ENCODE measurements at regions not wholly inside any gene's neighbourhood (a gene's known extent, or its start where the extent isn't known, plus 50 kb on each side); places are given as distances from the start of the nearest gene placed in this dataset.

GRCh38 chr11:116545912-116546311, 226.9 kb downstream of the BUD13 start:
- Histone ChIP-seq H3K4me3 (ENCODE audit: control insufficient read depth in 1 of 2, extremely low read depth in 1 of 2, low read length in 1 of 2) (no peak overlapping the region), H3K9me3 (no peaks in the 10 kb centered on the region), H3K36me3 (ENCODE audit: control insufficient read depth in 2 of 2, extremely low read depth in 1 of 2, insufficient read depth in 1 of 2, low read length in 1 of 2) (no peaks in the 10 kb centered on the region), H3K27ac (ENCODE audit: low read length) (no peak overlapping the region), H3K27me3 (replicated peaks in 1 of 2; ENCODE audit: control insufficient read depth in 2 of 2, extremely low read depth in 1 of 2, insufficient read depth in 2 of 2, low read length in 1 of 2) (peaks cover 0 to 18% of the 10 kb centered on the region in 2 experiments), H3K4me1 (ENCODE audit: control insufficient read depth in 1 of 2, extremely low read depth in 1 of 2, insufficient read depth in 2 of 2, low read length in 2 of 2) (no peaks in the 10 kb centered on the region)
- ChIA-PET POLR2A (interaction anchor here in 1 of 2 donors (0.6 kb wide), 1 partner anchor 16 kb away, joined by 5 read pairs; no protein-coding TSS in a partner anchor), CTCF (no interaction called here)
- DNase-seq (no peak), ATAC-seq (replicated peaks in 1 of 4) (no peak)
- Mint-ChIP-seq H3K27ac (no peak overlapping the region), H3K27me3 (peaks cover 12 to 17% of the 10 kb centered on the region in 2 donors), H3K9me3 (peaks cover 0 to 3% (median 0%) of the 10 kb centered on the region in 3 donors), H3K36me3 (no peaks in the 10 kb centered on the region), H3K4me3 (no peak overlapping the region), H3K4me1 (no peaks in the 10 kb centered on the region)
- WGBS (ENCODE audit: insufficient coverage): no CpG with 5 or more reads among the region's 6 CpGs

GRCh38 chr11:116544721-116545120, 228.1 kb downstream of the BUD13 start:
- H3K4me1 ChIP-seq (ENCODE audit: control insufficient read depth in 1 of 2, extremely low read depth in 1 of 2, insufficient read depth in 2 of 2, low read length in 2 of 2): no peaks in the 10 kb centered on the region
- Mint-ChIP-seq H3K4me3 (no peak overlapping the region), H3K27me3 (peaks cover 14 to 17% of the 10 kb centered on the region in 2 donors), H3K9me3 (peaks cover 0 to 3% (median 0%) of the 10 kb centered on the region in 3 donors), H3K27ac (no peak overlapping the region), H3K4me1 (no peaks in the 10 kb centered on the region), H3K36me3 (no peaks in the 10 kb centered on the region)
- ATAC-seq (replicated peaks in 1 of 4) (no peak), DNase-seq (no peak)
- WGBS (ENCODE audit: insufficient coverage): 79% methylated on average over 7 of the region's 10 CpGs
- peaks cover 0 to 24% of the 10 kb centered on the region in 2 experiments for H3K27me3 ChIP-seq (replicated peaks in 1 of 2; ENCODE audit: control insufficient read depth in 2 of 2, extremely low read depth in 1 of 2, insufficient read depth in 2 of 2, low read length in 1 of 2)
- no peaks in the 10 kb centered on the region for H3K9me3 ChIP-seq
- H3K36me3 ChIP-seq (ENCODE audit: control insufficient read depth in 2 of 2, extremely low read depth in 1 of 2, insufficient read depth in 1 of 2, low read length in 1 of 2): no peaks in the 10 kb centered on the region
- H3K4me3 ChIP-seq (ENCODE audit: control insufficient read depth in 1 of 2, extremely low read depth in 1 of 2, low read length in 1 of 2): no peak overlapping the region
- no peak overlapping the region for H3K27ac ChIP-seq (ENCODE audit: low read length)
- ChIA-PET POLR2A (no interaction called here), CTCF (no interaction called here)

GRCh38 chr11:116543911-116544475, 228.8 kb downstream of the BUD13 start:
- peaks cover 0 to 30% of the 10 kb centered on the region in 2 experiments for H3K27me3 ChIP-seq (replicated peaks in 1 of 2; ENCODE audit: control insufficient read depth in 2 of 2, extremely low read depth in 1 of 2, insufficient read depth in 2 of 2, low read length in 1 of 2)
- Mint-ChIP-seq H3K27me3 (peaks cover 15 to 16% of the 10 kb centered on the region in 2 donors), H3K9me3 (peaks cover 0 to 2% (median 0%) of the 10 kb centered on the region in 3 donors), H3K27ac (no peak overlapping the region), H3K4me1 (no peaks in the 10 kb centered on the region), H3K36me3 (no peaks in the 10 kb centered on the region), H3K4me3 (no peak overlapping the region)
- no CpG with 5 or more reads among the region's 4 CpGs for WGBS (ENCODE audit: insufficient coverage)
- no peaks in the 10 kb centered on the region for H3K4me1 ChIP-seq (ENCODE audit: control insufficient read depth in 1 of 2, extremely low read depth in 1 of 2, insufficient read depth in 2 of 2, low read length in 2 of 2)
- POLR2A ChIA-PET: no interaction called here
- no peaks in the 10 kb centered on the region for H3K9me3 ChIP-seq
- H3K36me3 ChIP-seq (ENCODE audit: control insufficient read depth in 2 of 2, extremely low read depth in 1 of 2, insufficient read depth in 1 of 2, low read length in 1 of 2): no peaks in the 10 kb centered on the region
- H3K4me3 ChIP-seq (ENCODE audit: control insufficient read depth in 1 of 2, extremely low read depth in 1 of 2, low read length in 1 of 2): no peak overlapping the region
- no peak overlapping the region for H3K27ac ChIP-seq (ENCODE audit: low read length)
- no peak for DNase-seq
- CTCF ChIA-PET: no interaction called here
- ATAC-seq (replicated peaks in 1 of 4): no peak

- Mint-ChIP-seq H3K4me3 (no peak overlapping the region), H3K36me3 (no peaks in the 10 kb centered on the region), H3K9me3 (no peaks in the 10 kb centered on the region), H3K27me3 (peaks cover 19 to 23% of the 10 kb centered on the region in 2 donors), H3K27ac (no peak overlapping the region), H3K4me1 (no peaks in the 10 kb centered on the region)
- Histone ChIP-seq H3K4me1 (ENCODE audit: control insufficient read depth in 1 of 2, extremely low read depth in 1 of 2, insufficient read depth in 2 of 2, low read length in 2 of 2) (no peaks in the 10 kb centered on the region), H3K9me3 (no peaks in the 10 kb centered on the region), H3K27ac (ENCODE audit: low read length) (no peak overlapping the region), H3K27me3 (replicated peaks in 1 of 2; ENCODE audit: control insufficient read depth in 2 of 2, extremely low read depth in 1 of 2, insufficient read depth in 2 of 2, low read length in 1 of 2) (peaks cover 0 to 24% of the 10 kb centered on the region in 2 experiments), H3K4me3 (ENCODE audit: control insufficient read depth in 1 of 2, extremely low read depth in 1 of 2, low read length in 1 of 2) (no peak overlapping the region), H3K36me3 (ENCODE audit: control insufficient read depth in 2 of 2, extremely low read depth in 1 of 2, insufficient read depth in 1 of 2, low read length in 1 of 2) (no peaks in the 10 kb centered on the region)
- DNase-seq: no peak
- ATAC-seq (replicated peaks in 1 of 4): no peak
- 45% methylated on average over 4 of the region's 4 CpGs for WGBS (ENCODE audit: insufficient coverage)
- ChIA-PET CTCF (no interaction called here), POLR2A (no interaction called here)
Measured at GRCh38 chr11:116543099-116543498, 229.7 kb downstream of the BUD13 start.

GRCh38 chr11:116542406-116542805, 230.4 kb downstream of the BUD13 start:
- Mint-ChIP-seq H3K27me3 (peaks cover 14 to 23% of the 10 kb centered on the region in 2 donors), H3K27ac (no peak overlapping the region), H3K36me3 (no peaks in the 10 kb centered on the region), H3K4me3 (no peak overlapping the region), H3K4me1 (no peaks in the 10 kb centered on the region), H3K9me3 (no peaks in the 10 kb centered on the region)
- ChIA-PET CTCF (no interaction called here), POLR2A (no interaction called here)
- no peaks in the 10 kb centered on the region for H3K4me1 ChIP-seq (ENCODE audit: control insufficient read depth in 1 of 2, extremely low read depth in 1 of 2, insufficient read depth in 2 of 2, low read length in 2 of 2)
- DNase-seq: no peak
- H3K9me3 ChIP-seq: no peaks in the 10 kb centered on the region
- no peak overlapping the region for H3K27ac ChIP-seq (ENCODE audit: low read length)
- no peak overlapping the region for H3K4me3 ChIP-seq (ENCODE audit: control insufficient read depth in 1 of 2, extremely low read depth in 1 of 2, low read length in 1 of 2)
- WGBS (ENCODE audit: insufficient coverage): 94% methylated on average over 3 of the region's 6 CpGs
- H3K27me3 ChIP-seq (replicated peaks in 1 of 2; ENCODE audit: control insufficient read depth in 2 of 2, extremely low read depth in 1 of 2, insufficient read depth in 2 of 2, low read length in 1 of 2): peaks cover 0 to 21% of the 10 kb centered on the region in 2 experiments
- no peak for ATAC-seq (replicated peaks in 1 of 4)
- H3K36me3 ChIP-seq (ENCODE audit: control insufficient read depth in 2 of 2, extremely low read depth in 1 of 2, insufficient read depth in 1 of 2, low read length in 1 of 2): no peaks in the 10 kb centered on the region

- Mint-ChIP-seq H3K36me3 (no peaks in the 10 kb centered on the region), H3K27me3 (peaks cover 15 to 25% of the 10 kb centered on the region in 2 donors), H3K4me1 (no peaks in the 10 kb centered on the region), H3K9me3 (no peaks in the 10 kb centered on the region), H3K27ac (no peak overlapping the region), H3K4me3 (no peak overlapping the region)
- DNase-seq: no peak
- H3K9me3 ChIP-seq: no peaks in the 10 kb centered on the region
- H3K36me3 ChIP-seq (ENCODE audit: control insufficient read depth in 2 of 2, extremely low read depth in 1 of 2, insufficient read depth in 1 of 2, low read length in 1 of 2): no peaks in the 10 kb centered on the region
- POLR2A ChIA-PET: no interaction called here
- H3K4me3 ChIP-seq (ENCODE audit: control insufficient read depth in 1 of 2, extremely low read depth in 1 of 2, low read length in 1 of 2): no peak overlapping the region
- no peaks in the 10 kb centered on the region for H3K4me1 ChIP-seq (ENCODE audit: control insufficient read depth in 1 of 2, extremely low read depth in 1 of 2, insufficient read depth in 2 of 2, low read length in 2 of 2)
- CTCF ChIA-PET: no interaction called here
- H3K27ac ChIP-seq (ENCODE audit: low read length): no peak overlapping the region
- WGBS (ENCODE audit: insufficient coverage): no CpG with 5 or more reads among the region's 1 CpG
- peaks cover 0 to 20% of the 10 kb centered on the region in 2 experiments for H3K27me3 ChIP-seq (replicated peaks in 1 of 2; ENCODE audit: control insufficient read depth in 2 of 2, extremely low read depth in 1 of 2, insufficient read depth in 2 of 2, low read length in 1 of 2)
- ATAC-seq (replicated peaks in 1 of 4): no peak
Measured at GRCh38 chr11:116541460-116541859, 231.3 kb downstream of the BUD13 start.
